Stimulated activated naive B cell treated with anti-CD40 and anti-IgM and Interleukin-4, amounts not matched to agents 10 μg/mL and 1 μg/mL and 100 μg/mL, for 72 hours (primary cell): ENCODE measurements at regions not wholly inside any gene's neighbourhood (a gene's known extent, or its start where the extent isn't known, plus 50 kb on each side); places are given as distances from the start of the nearest gene placed in this dataset.

Experiments
- ATAC-seq, 2 donors: fragments of 150-1000 bp; cut with Tn5 transposase; replicated peaks; 2 replicates each; pipeline ENCODE4 v1.10.0; 2021; ENCODE audit warnings: moderate library complexity in 1 of 2
- DNase-seq: peaks from one replicate; pipeline ENCODE4 v3.0.0; 2021
- H3K27ac Mint-ChIP-seq: one replicate; pipeline ENCODE4 v1.8.0; 2022; ENCODE audit warnings: mild to moderate bottlenecking, mixed read lengths
- H3K27me3 Mint-ChIP-seq, 2 donors: one replicate each; pipeline ENCODE4 v1.8.0; 2022; ENCODE audit warnings: mixed read lengths in 2 of 2
- H3K36me3 Mint-ChIP-seq, 2 donors: one replicate each; pipeline ENCODE4 v1.8.0; 2022; ENCODE audit warnings: mixed read lengths in 2 of 2, mild to moderate bottlenecking in 1 of 2
- H3K4me1 Mint-ChIP-seq, 2 donors: one replicate each; pipeline ENCODE4 v1.8.0; 2022; ENCODE audit warnings: mixed read lengths in 2 of 2, mild to moderate bottlenecking in 1 of 2
- H3K4me3 Mint-ChIP-seq, 2 donors: one replicate each; pipeline ENCODE4 v1.8.0; 2022; ENCODE audit warnings: mild to moderate bottlenecking in 2 of 2, mixed read lengths in 2 of 2, moderate library complexity in 1 of 2
- H3K9me3 Mint-ChIP-seq, 2 donors: one replicate each; pipeline ENCODE4 v1.8.0; 2022; ENCODE audit warnings: mixed read lengths in 2 of 2, mild to moderate bottlenecking in 1 of 2

DNA sequence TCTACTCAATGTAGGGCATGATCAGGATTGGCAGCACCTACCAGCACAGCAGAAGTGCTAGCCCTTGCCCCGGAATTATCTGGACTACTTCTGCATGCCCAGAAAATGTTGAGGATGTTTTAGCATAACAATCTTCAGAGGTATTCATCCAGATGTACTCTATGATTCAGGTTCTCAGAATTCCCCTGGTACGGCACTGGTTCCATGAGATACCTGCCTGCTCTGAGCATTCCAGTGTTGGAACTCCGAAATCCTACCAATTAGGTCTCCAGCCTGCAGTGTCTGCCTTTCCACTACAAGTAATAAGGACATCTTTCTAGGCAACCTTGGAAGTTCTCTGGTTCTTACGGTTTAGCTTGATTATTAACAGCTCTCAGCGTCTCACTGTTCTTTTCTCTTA lies 554.5 kb downstream of the HACE1 start:
- H3K27me3 Mint-ChIP-seq, result no peaks in the 10 kb centered on the region
- no peaks in the 10 kb centered on the region for H3K36me3 Mint-ChIP-seq
- H3K4me1 Mint-ChIP-seq, result no peaks in the 10 kb centered on the region
- peaks cover 0 to 4% of the 10 kb centered on the region in 2 donors for H3K9me3 Mint-ChIP-seq
- no peak for DNase-seq
- ATAC-seq, result no peak
- no peak overlapping the region for H3K27ac Mint-ChIP-seq
- H3K4me3 Mint-ChIP-seq, result no peak overlapping the region

- H3K36me3 Mint-ChIP-seq, result no peaks in the 10 kb centered on the region
- H3K4me3 Mint-ChIP-seq, result no peak overlapping the region
Observed at GRCh38 chr6:104301951-104302350, 557.8 kb downstream of the HACE1 start.

GRCh38 chr6:104286641-104287040 lies 573.1 kb downstream of the HACE1 start:
- DNase-seq (no peak), ATAC-seq (no peak)
- Mint-ChIP-seq H3K4me3 (no peak overlapping the region), H3K27ac (no peak overlapping the region), H3K27me3 (no peaks in the 10 kb centered on the region), H3K9me3 (no peaks in the 10 kb centered on the region), H3K4me1 (no peaks in the 10 kb centered on the region), H3K36me3 (no peaks in the 10 kb centered on the region)

More at GRCh38 chr6:104301951-104302350, 557.8 kb downstream of the HACE1 start:
- no peak for DNase-seq
- no peaks in the 10 kb centered on the region for H3K27me3 Mint-ChIP-seq
- peaks cover 0 to 4% of the 10 kb centered on the region in 2 donors for H3K9me3 Mint-ChIP-seq
- no peaks in the 10 kb centered on the region for H3K4me1 Mint-ChIP-seq
- no peak for ATAC-seq
- no peak overlapping the region for H3K27ac Mint-ChIP-seq

DNA sequence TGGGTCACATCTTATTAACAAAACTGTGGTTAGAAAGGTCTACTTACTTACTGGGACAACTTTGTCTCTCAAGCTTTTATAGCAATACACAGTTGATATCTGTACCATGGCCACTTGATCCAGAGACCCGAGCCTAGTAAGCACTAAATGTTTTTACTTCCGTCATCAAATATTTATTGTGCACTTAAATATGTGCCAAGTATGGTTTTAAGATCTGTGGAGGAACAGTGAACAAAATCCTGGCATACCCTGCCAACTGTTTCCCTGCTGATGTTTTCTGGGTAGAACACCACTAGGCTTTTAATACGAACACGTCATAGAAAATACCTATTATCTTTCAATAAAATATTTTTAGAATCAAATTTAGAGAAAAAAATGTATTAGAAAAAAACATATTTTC lies 574.8 kb downstream of the HACE1 start:
- H3K27me3 Mint-ChIP-seq, result no peaks in the 10 kb centered on the region
- no peak overlapping the region for H3K27ac Mint-ChIP-seq
- no peaks in the 10 kb centered on the region for H3K36me3 Mint-ChIP-seq
- H3K4me1 Mint-ChIP-seq, result no peaks in the 10 kb centered on the region
- peaks cover 0 to under 1% of the 10 kb centered on the region in 2 donors for H3K9me3 Mint-ChIP-seq
- DNase-seq, result no peak
- no peak overlapping the region for H3K4me3 Mint-ChIP-seq
- no peak for ATAC-seq

DNA sequence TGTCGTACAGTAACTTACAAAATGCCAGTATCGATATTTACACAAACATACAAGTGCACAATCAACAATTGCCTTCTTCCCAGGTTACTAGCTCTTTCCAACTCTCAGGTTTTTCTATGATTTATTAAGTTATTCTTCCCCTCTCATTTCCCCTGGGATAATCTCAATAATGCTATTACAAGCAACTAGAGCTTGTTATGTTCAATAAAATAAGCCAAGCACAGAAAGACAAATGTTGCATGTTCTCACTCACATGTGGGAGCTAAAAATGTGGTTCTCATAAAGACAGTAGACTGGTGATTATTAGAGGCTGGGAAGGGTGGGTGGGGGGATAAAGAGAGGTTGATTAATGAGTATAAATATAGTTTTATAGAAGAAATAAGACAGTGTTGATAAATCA lies 577.1 kb downstream of the HACE1 start:
- no peak for ATAC-seq
- H3K4me1 Mint-ChIP-seq, result no peaks in the 10 kb centered on the region

DNA sequence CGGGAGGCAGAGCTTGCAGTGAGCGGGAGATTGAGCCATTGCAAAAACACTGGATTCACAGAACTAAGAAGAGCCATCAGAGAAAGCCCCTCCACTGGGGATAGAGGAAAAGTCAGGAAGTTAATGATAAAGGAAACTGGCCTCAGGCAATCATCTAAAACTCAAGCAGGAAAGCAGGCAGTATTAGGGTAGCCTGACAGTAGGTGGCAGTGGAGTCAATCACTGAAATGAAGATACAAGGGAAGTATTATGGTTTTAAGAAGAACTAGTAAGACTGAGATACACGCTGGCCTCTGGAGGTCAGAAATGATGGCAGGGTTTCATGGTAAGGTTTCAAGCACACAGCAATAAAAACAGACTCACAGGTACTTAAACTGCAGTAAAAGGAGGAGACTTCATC lies 578.3 kb downstream of the HACE1 start:
- ATAC-seq (no peak), DNase-seq (no peak)
- peaks cover 3 to 4% of the 10 kb centered on the region in 2 donors for H3K9me3 Mint-ChIP-seq
- no peak overlapping the region for H3K27ac Mint-ChIP-seq
- H3K4me3 Mint-ChIP-seq, result no peak overlapping the region
- H3K36me3 Mint-ChIP-seq, result no peaks in the 10 kb centered on the region
- no peaks in the 10 kb centered on the region for H3K27me3 Mint-ChIP-seq
- no peaks in the 10 kb centered on the region for H3K4me1 Mint-ChIP-seq

More for the DNA sequence above, 577.1 kb downstream of the HACE1 start:
- Mint-ChIP-seq H3K4me3 (no peak overlapping the region), H3K27me3 (no peaks in the 10 kb centered on the region), H3K36me3 (no peaks in the 10 kb centered on the region), H3K9me3 (peaks cover 0 to 4% of the 10 kb centered on the region in 2 donors), H3K27ac (no peak overlapping the region)
- no peak for DNase-seq

DNA sequence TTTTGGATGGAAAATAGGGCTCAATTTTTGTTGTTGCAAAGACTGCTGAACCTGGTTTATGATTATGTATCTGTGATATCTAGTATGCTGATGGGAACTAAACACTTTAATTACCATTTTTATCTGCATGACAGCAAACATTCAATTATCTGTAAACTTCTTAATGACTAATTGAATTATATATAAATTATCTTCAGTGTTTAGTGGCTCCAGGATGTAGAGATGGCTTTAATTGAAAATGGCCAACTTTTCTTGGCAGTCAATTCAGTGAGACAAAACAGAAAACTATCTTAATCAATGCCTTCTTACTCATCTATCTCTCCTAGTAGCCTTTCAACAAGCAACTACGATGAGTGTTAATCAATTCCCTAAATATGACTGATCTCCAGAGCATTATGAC lies 591.3 kb downstream of the HACE1 start:
- Mint-ChIP-seq H3K4me1 (no peaks in the 10 kb centered on the region), H3K9me3 (peaks cover 0 to 1% of the 10 kb centered on the region in 2 donors), H3K27ac (no peak overlapping the region), H3K4me3 (no peak overlapping the region), H3K27me3 (no peaks in the 10 kb centered on the region), H3K36me3 (no peaks in the 10 kb centered on the region)
- ATAC-seq (no peak), DNase-seq (no peak)

DNA sequence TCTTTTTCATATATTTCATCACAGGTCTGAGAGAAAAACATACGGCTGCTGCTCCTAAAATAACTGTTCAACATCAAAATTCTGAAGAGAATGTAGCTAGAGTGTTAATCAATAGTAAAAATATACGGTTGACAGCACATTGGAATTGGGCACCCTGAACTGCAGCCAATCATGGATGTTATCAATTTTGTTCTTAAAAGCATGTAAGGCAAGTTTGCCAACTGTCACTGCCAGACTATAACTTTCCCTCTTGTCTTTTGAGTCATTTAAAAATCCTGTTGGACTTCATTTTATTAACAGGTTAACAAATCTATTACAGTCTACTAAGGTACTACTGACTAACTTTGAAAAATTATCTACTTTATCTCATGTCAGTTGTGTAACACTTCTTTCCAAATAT lies 592.8 kb downstream of the HACE1 start:
- Mint-ChIP-seq H3K27ac (no peak overlapping the region), H3K27me3 (no peaks in the 10 kb centered on the region), H3K9me3 (peaks cover 0 to 1% of the 10 kb centered on the region in 2 donors), H3K4me3 (no peak overlapping the region), H3K36me3 (no peaks in the 10 kb centered on the region), H3K4me1 (no peaks in the 10 kb centered on the region)
- no peak for ATAC-seq
- DNase-seq, result no peak

GRCh38 chr6:104256646-104257045 lies 603.1 kb downstream of the HACE1 start:
- no peak for ATAC-seq

DNA sequence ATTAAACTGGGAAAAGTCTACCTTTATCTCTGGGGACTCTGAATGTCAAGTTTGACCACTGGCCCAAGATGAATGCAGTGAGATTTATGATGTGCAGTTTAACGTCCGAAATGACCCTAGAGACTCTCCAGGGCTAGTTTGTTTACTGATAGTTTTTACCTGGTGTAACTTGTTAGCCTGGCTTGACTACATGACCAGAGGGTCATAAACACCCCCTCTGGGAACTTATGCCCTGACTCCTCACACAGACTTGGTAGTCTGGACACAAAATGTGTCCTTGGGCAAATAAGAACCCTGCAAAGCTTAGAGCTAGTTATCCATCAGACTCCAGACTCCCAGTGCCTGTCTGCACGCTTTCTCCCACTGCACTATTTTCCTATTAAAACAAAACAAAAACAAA lies 606.5 kb downstream of the HACE1 start:
- Mint-ChIP-seq H3K4me3 (no peak overlapping the region), H3K36me3 (no peaks in the 10 kb centered on the region), H3K4me1 (no peaks in the 10 kb centered on the region), H3K27me3 (no peaks in the 10 kb centered on the region), H3K9me3 (peaks cover 0 to 2% of the 10 kb centered on the region in 2 donors), H3K27ac (no peak overlapping the region)
- no peak for ATAC-seq
- DNase-seq, result no peak

More at GRCh38 chr6:104256646-104257045, 603.1 kb downstream of the HACE1 start:
- Mint-ChIP-seq H3K4me1 (no peaks in the 10 kb centered on the region), H3K4me3 (no peak overlapping the region), H3K27me3 (no peaks in the 10 kb centered on the region), H3K36me3 (no peaks in the 10 kb centered on the region), H3K27ac (no peak overlapping the region), H3K9me3 (no peaks in the 10 kb centered on the region)
- DNase-seq, result no peak

DNA sequence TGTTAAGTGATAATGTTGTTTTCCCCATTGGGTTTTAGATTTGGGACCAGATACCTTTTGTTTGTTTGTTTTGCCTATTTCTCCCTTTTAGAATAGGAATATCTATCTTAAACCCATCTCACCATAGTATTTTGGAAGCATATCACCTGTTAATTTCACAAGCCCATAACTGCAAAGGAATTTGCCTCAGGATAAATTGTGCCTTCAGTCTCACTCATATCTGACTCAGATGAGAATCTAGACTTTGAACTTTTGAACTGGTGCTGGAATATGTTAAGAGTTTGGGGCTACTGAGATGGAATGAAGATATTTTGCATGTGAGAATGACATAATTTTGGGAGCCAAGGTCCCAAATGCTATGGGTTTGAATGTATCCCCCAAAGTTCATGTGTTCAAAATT lies 607.4 kb downstream of the HACE1 start:
- Mint-ChIP-seq H3K27me3 (no peaks in the 10 kb centered on the region), H3K4me3 (no peak overlapping the region), H3K36me3 (no peaks in the 10 kb centered on the region), H3K4me1 (no peaks in the 10 kb centered on the region), H3K27ac (no peak overlapping the region), H3K9me3 (peaks cover 0 to 4% of the 10 kb centered on the region in 2 donors)
- no peak for ATAC-seq
- no peak for DNase-seq

GRCh38 chr6:104251651-104252050 lies 608.1 kb downstream of the HACE1 start:
- no peaks in the 10 kb centered on the region for H3K4me1 Mint-ChIP-seq
- no peaks in the 10 kb centered on the region for H3K27me3 Mint-ChIP-seq
- no peak for ATAC-seq

GRCh38 chr6:104240865-104241264 lies 618.9 kb downstream of the HACE1 start:
- no peaks in the 10 kb centered on the region for H3K9me3 Mint-ChIP-seq
- no peak for DNase-seq
- no peak for ATAC-seq
- no peak overlapping the region for H3K27ac Mint-ChIP-seq
- H3K36me3 Mint-ChIP-seq, result no peaks in the 10 kb centered on the region
- H3K4me1 Mint-ChIP-seq, result no peaks in the 10 kb centered on the region
- no peaks in the 10 kb centered on the region for H3K27me3 Mint-ChIP-seq
- H3K4me3 Mint-ChIP-seq, result no peak overlapping the region

More at GRCh38 chr6:104251651-104252050, 608.1 kb downstream of the HACE1 start:
- no peak overlapping the region for H3K27ac Mint-ChIP-seq
- no peak for DNase-seq
- H3K36me3 Mint-ChIP-seq, result no peaks in the 10 kb centered on the region
- no peak overlapping the region for H3K4me3 Mint-ChIP-seq
- peaks cover 0 to 7% of the 10 kb centered on the region in 2 donors for H3K9me3 Mint-ChIP-seq

DNA sequence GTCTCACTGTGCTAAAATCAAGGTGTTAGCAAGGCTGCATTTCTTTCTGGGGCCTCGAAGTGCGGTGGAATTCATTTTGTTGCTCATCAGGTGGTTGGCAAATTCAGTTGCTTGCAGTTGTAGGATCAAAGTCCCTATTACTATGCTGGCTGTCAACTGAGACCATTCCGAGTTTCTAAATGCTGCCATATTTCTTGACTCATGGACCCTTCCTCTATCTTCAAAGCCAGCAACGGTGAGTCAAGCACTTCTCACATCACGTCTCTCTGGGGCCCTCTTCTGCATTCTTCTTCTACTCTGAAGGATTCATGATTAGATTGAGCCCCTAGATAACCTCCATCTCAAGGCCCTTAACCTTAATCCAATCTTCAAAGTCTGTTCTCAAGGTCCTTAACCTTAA lies 619.7 kb downstream of the HACE1 start:
- no peaks in the 10 kb centered on the region for H3K9me3 Mint-ChIP-seq
- ATAC-seq (no peak), DNase-seq (no peak)
- H3K36me3 Mint-ChIP-seq, result no peaks in the 10 kb centered on the region
- no peaks in the 10 kb centered on the region for H3K4me1 Mint-ChIP-seq
- no peak overlapping the region for H3K4me3 Mint-ChIP-seq
- no peak overlapping the region for H3K27ac Mint-ChIP-seq
- H3K27me3 Mint-ChIP-seq, result no peaks in the 10 kb centered on the region

GRCh38 chr6:104229057-104229456 lies 630.7 kb downstream of the HACE1 start:
- H3K4me3 Mint-ChIP-seq, result no peak overlapping the region
- no peaks in the 10 kb centered on the region for H3K36me3 Mint-ChIP-seq
- H3K27me3 Mint-ChIP-seq, result no peaks in the 10 kb centered on the region

GRCh38 chr6:104227508-104227907 lies 632.2 kb downstream of the HACE1 start:
- Mint-ChIP-seq H3K36me3 (no peaks in the 10 kb centered on the region), H3K27me3 (no peaks in the 10 kb centered on the region), H3K4me1 (no peaks in the 10 kb centered on the region), H3K4me3 (no peak overlapping the region), H3K9me3 (no peaks in the 10 kb centered on the region), H3K27ac (no peak overlapping the region)
- DNase-seq, result no peak
- ATAC-seq, result no peak

More at GRCh38 chr6:104229057-104229456, 630.7 kb downstream of the HACE1 start:
- no peak for ATAC-seq
- no peak for DNase-seq
- Mint-ChIP-seq H3K27ac (no peak overlapping the region), H3K9me3 (no peaks in the 10 kb centered on the region), H3K4me1 (no peaks in the 10 kb centered on the region)
